Epithelial cell of prostate (primary cell): ENCODE measurements at regions not wholly inside any gene's neighbourhood (a gene's known extent, or its start where the extent isn't known, plus 50 kb on each side); places are given as distances from the start of the nearest gene placed in this dataset.

Experiments used
- DNase-seq: peaks from one replicate; pipeline ENCODE4 v3.0.0-alpha.2; 2011; ENCODE audit warnings: low read depth, low spot score
- H3K27ac ChIP-seq: fragments of 450-650 bp; 2 replicates; pipeline ENCODE4 v1.5.1; 2017; ENCODE audit warnings: mild to moderate bottlenecking

- no peak for DNase-seq
- no peak overlapping the region for H3K27ac ChIP-seq
These were observed 391.0 kb downstream of the OMA1 start for GRCh38 chr1:58155418-58156123.

GRCh38 chr1:58154256-58154655 is 392.3 kb downstream of the OMA1 start:
- no peak for DNase-seq

GRCh38 chr1:58152697-58153096 is 393.8 kb downstream of the OMA1 start:
- H3K27ac ChIP-seq: no peak overlapping the region
- no peak for DNase-seq

More at GRCh38 chr1:58154256-58154655, 392.3 kb downstream of the OMA1 start:
- no peak overlapping the region for H3K27ac ChIP-seq

GRCh38 chr1:58149271-58149812 is 397.2 kb downstream of the OMA1 start:
- H3K27ac ChIP-seq: no peak overlapping the region
- DNase-seq: no peak

- H3K27ac ChIP-seq: no peak overlapping the region
- DNase-seq: no peak
These were observed 401.7 kb downstream of the OMA1 start for GRCh38 chr1:58144698-58145270.

- H3K27ac ChIP-seq: no peak overlapping the region
- no peak for DNase-seq
These were observed 402.4 kb downstream of the OMA1 start for GRCh38 chr1:58143972-58144697.

- H3K27ac ChIP-seq: no peak overlapping the region
- DNase-seq: no peak
These were observed 410.1 kb downstream of the OMA1 start for GRCh38 chr1:58136387-58136786.

- no peak for DNase-seq
- no peak overlapping the region for H3K27ac ChIP-seq
These were observed 410.7 kb downstream of the OMA1 start for GRCh38 chr1:58135821-58136321.

- no peak overlapping the region for H3K27ac ChIP-seq
- no peak for DNase-seq
These were observed 413.0 kb downstream of the OMA1 start for GRCh38 chr1:58133562-58133961.

GRCh38 chr1:58123051-58123450 is 423.5 kb downstream of the OMA1 start:
- DNase-seq: no peak
- no peak overlapping the region for H3K27ac ChIP-seq

GRCh38 chr1:58119971-58120370 is 426.6 kb downstream of the OMA1 start:
- no peak overlapping the region for H3K27ac ChIP-seq
- DNase-seq: no peak

GRCh38 chr1:58116284-58116683 is 430.2 kb downstream of the OMA1 start:
- no peak for DNase-seq
- H3K27ac ChIP-seq: no peak overlapping the region

- no peak overlapping the region for H3K27ac ChIP-seq
- DNase-seq: no peak
These were observed 436.8 kb downstream of the OMA1 start for GRCh38 chr1:58109646-58110200.

GRCh38 chr1:58108783-58109182 is 437.7 kb downstream of the OMA1 start:
- H3K27ac ChIP-seq: no peak overlapping the region
- DNase-seq: no peak

GRCh38 chr1:58107943-58108342 is 438.6 kb downstream of the OMA1 start:
- no peak overlapping the region for H3K27ac ChIP-seq
- DNase-seq: no peak

GRCh38 chr1:58104960-58105359 is 441.6 kb downstream of the OMA1 start:
- no peak overlapping the region for H3K27ac ChIP-seq
- no peak for DNase-seq

- no peak for DNase-seq
- H3K27ac ChIP-seq: no peak overlapping the region
These were observed 449.8 kb downstream of the OMA1 start for GRCh38 chr1:58096714-58097113.

- DNase-seq: no peak
- H3K27ac ChIP-seq: no peak overlapping the region
These were observed 451.3 kb downstream of the OMA1 start for GRCh38 chr1:58095183-58095582.

GRCh38 chr1:58094221-58094620 is 452.3 kb downstream of the OMA1 start:
- DNase-seq: no peak

GRCh38 chr1:58090640-58091039 is 455.9 kb downstream of the OMA1 start:
- DNase-seq: no peak
- no peak overlapping the region for H3K27ac ChIP-seq

More at GRCh38 chr1:58094221-58094620, 452.3 kb downstream of the OMA1 start:
- H3K27ac ChIP-seq: no peak overlapping the region
